ENCODE measurements at regions not wholly inside any gene's neighbourhood (a gene's known extent, or its start where the extent isn't known, plus 50 kb on each side); places are given as distances from the start of the nearest gene placed in this dataset.

GRCh38 chr1:143660354-143660941 is 311.3 kb downstream of the FAM72C start:
- TF ChIP-seq CTCF (IDR thresholded peaks at IDR 0.05) (no peak), POLR2AphosphoS5 (IDR thresholded peaks at IDR 0.05) (no peak)

Measured in breast epithelium (tissue), 3 donors.